K562 (cell line): ENCODE measurements at regions not wholly inside any gene's neighbourhood (a gene's known extent, or its start where the extent isn't known, plus 50 kb on each side); places are given as distances from the start of the nearest gene placed in this dataset.

Experiments used
- CBFA2T2 ChIP-seq: fragments of 450-650 bp; conservative IDR thresholded peaks from 2 replicates; pipeline ENCODE4 v1.6.1; 2017; ENCODE audit warnings: mild to moderate bottlenecking
- CCAR2 ChIP-seq: fragments of 200-400 bp; formaldehyde crosslinking; IDR thresholded peaks from 2 replicates; pipeline ENCODE4 v1.6.1; 2017; ENCODE audit warnings: mild to moderate bottlenecking, low read depth, low read length
- CREB5 ChIP-seq: fragments of 250-450 bp; sonication (Bioruptor Pico); IDR thresholded peaks from 2 replicates; pipeline ENCODE4 v1.5.0; 2020; ENCODE audit warnings: mild to moderate bottlenecking
- FOXK1 ChIP-seq: sonication (generic); formaldehyde crosslinking; IDR thresholded peaks from 2 replicates; pipeline ENCODE4 v1.8.0; 2022; ENCODE audit warnings: missing genetic modification reagents, mild to moderate bottlenecking, borderline replicate concordance
- KHSRP ChIP-seq: fragments of 450-650 bp; IDR thresholded peaks from 2 replicates; pipeline ENCODE4 v1.6.1; 2017
- NFIX ChIP-seq: fragments of 250-450 bp; sonication (Bioruptor Pico); IDR thresholded peaks from 2 replicates; pipeline ENCODE4 v1.4.0; 2020; ENCODE audit warnings: low read depth, mild to moderate bottlenecking, moderate library complexity
- NFXL1 ChIP-seq: fragments of 450-650 bp; formaldehyde crosslinking; IDR thresholded peaks from 2 replicates; pipeline ENCODE4 v1.4.0; 2021; ENCODE audit warnings: mild to moderate bottlenecking
- NONO ChIP-seq, 2 experiments: fragments of 200-400 bp in 1 of 2; fragments of 450-650 bp in 1 of 2; formaldehyde crosslinking in 1 of 2; IDR thresholded peaks; 2 replicates each; pipeline ENCODE4 v1.6.1; 2017; ENCODE audit warnings: low read depth in 2 of 2, mild to moderate bottlenecking in 2 of 2, moderate library complexity in 2 of 2, low read length in 1 of 2
- PCBP2 ChIP-seq: fragments of 200-400 bp; formaldehyde crosslinking; IDR thresholded peaks from 2 replicates; pipeline ENCODE4 v1.6.1; 2018; ENCODE audit warnings: low read length, low read depth, mild to moderate bottlenecking, moderate library complexity; ENCODE audit not compliant: poor library complexity, severe bottlenecking
- POLR2AphosphoS5 ChIP-seq: IDR thresholded peaks from 2 replicates; pipeline ENCODE4 v1.6.1; 2011; ENCODE audit warnings: mild to moderate bottlenecking, low read depth, low read length, moderate library complexity; ENCODE audit not compliant: control insufficient read depth, insufficient read depth
- PPARD ChIP-seq: fragments of 250-450 bp; sonication (Bioruptor Pico); IDR thresholded peaks from 2 replicates; pipeline ENCODE4 v1.8.0; 2022; ENCODE audit warnings: inconsistent platforms, mild to moderate bottlenecking, moderate library complexity
- RFX1 ChIP-seq: fragments of 450-650 bp; IDR thresholded peaks from 2 replicates; pipeline ENCODE4 v1.6.1; 2016; ENCODE audit warnings: mild to moderate bottlenecking, moderate library complexity
- RNF2 ChIP-seq: sonication (generic); IDR thresholded peaks from 2 replicates; pipeline ENCODE4 v1.6.1; 2016
- STAT5A ChIP-seq: IDR thresholded peaks from 2 replicates; pipeline ENCODE4 v1.6.1; 2012; ENCODE audit warnings: low read length, inconsistent platforms, borderline replicate concordance
- TCF7L2 ChIP-seq: fragments of 150-350 bp; IDR thresholded peaks from 2 replicates; pipeline ENCODE4 v1.6.1; 2016; ENCODE audit warnings: low read depth, mild to moderate bottlenecking, low read length, moderate library complexity
- YY1 ChIP-seq, 3 experiments: IDR thresholded peaks; 2 replicates each; pipeline ENCODE4 v1.6.1; 2011; ENCODE audit warnings: low read length in 2 of 3, mild to moderate bottlenecking in 2 of 3, moderate library complexity in 2 of 3, borderline replicate concordance in 1 of 3, control low read depth in 1 of 3, low read depth in 1 of 3; ENCODE audit not compliant: insufficient read depth in 3 of 3, insufficient replicate concordance in 2 of 3, control insufficient read depth in 1 of 3, insufficient read length in 1 of 3; ENCODE audit errors: extremely low read depth in 1 of 3
- ZMIZ1 ChIP-seq, 2 experiments: fragments of 150-350 bp in 1 of 2; IDR thresholded peaks; 2 replicates each; pipeline ENCODE4 v1.6.1; 2012 to 2016; ENCODE audit warnings: low read depth in 2 of 2, low read length in 2 of 2, mild to moderate bottlenecking in 1 of 2, moderate library complexity in 1 of 2
- ZNF184 ChIP-seq: sonication (generic); formaldehyde crosslinking; IDR thresholded peaks from 2 replicates; pipeline ENCODE4 v1.5.0; 2020; ENCODE audit warnings: missing genetic modification reagents
- ZNF511 ChIP-seq: sonication (generic); formaldehyde crosslinking; IDR thresholded peaks from 2 replicates; pipeline ENCODE4 v1.8.0; 2022; ENCODE audit warnings: mild to moderate bottlenecking, missing genetic modification reagents
- ZNF77 ChIP-seq: fragments of 250-450 bp; sonication (Bioruptor Pico); IDR thresholded peaks from 2 replicates; pipeline ENCODE4 v1.5.0; 2020
- ZNF830 ChIP-seq: fragments of 250-450 bp; sonication (Bioruptor Pico); IDR thresholded peaks from 2 replicates; pipeline ENCODE4 v1.5.0; 2021; ENCODE audit warnings: mild to moderate bottlenecking
- TF ChIP-seq, protein P1 (sequence below): fragments of 250-450 bp; sonication (Bioruptor Pico); IDR thresholded peaks from 2 replicates; pipeline ENCODE4 v1.4.0; 2020; ENCODE audit warnings: mild to moderate bottlenecking, moderate library complexity, borderline replicate concordance

- TF ChIP-seq ZNF830 (no peak), NFXL1 (no peak), CBFA2T2 (peak; percentile 60), CREB5 (CRISPR knock-in tag) (no peak), ZMIZ1 (IDR thresholded peaks at IDR 0.05; ENCODE audit: low read depth in 2 of 2, low read length in 2 of 2) (no peak), ZNF77 (CRISPR knock-in tag) (no peak), NONO (IDR thresholded peaks at IDR 0.05; ENCODE audit: low read depth in 2 of 2, low read length in 1 of 2) (no peak), PPARD (CRISPR knock-in tag) (no peak), KHSRP (no peak), RNF2 (no peak), NFIX (CRISPR knock-in tag) (no peak), PCBP2 (no peak), ZNF511 (CRISPR knock-in tag) (no peak), CCAR2 (no peak), YY1 (IDR thresholded peaks at IDR 0.05; ENCODE audit: borderline replicate concordance in 1 of 3, control insufficient read depth in 1 of 3, extremely low read depth in 1 of 3, insufficient read depth in 3 of 3, insufficient read length in 1 of 3, insufficient replicate concordance in 2 of 3, low read depth in 1 of 3, low read length in 2 of 3) (no peak), TCF7L2 (no peak), POLR2AphosphoS5 (peak; percentile 23; the same call in 1 of the 2 replicates), ZNF184 (CRISPR knock-in tag) (no peak), STAT5A (no peak), FOXK1 (CRISPR knock-in tag) (no peak), RFX1 (no peak)
- TF ChIP-seq, protein P1, sequence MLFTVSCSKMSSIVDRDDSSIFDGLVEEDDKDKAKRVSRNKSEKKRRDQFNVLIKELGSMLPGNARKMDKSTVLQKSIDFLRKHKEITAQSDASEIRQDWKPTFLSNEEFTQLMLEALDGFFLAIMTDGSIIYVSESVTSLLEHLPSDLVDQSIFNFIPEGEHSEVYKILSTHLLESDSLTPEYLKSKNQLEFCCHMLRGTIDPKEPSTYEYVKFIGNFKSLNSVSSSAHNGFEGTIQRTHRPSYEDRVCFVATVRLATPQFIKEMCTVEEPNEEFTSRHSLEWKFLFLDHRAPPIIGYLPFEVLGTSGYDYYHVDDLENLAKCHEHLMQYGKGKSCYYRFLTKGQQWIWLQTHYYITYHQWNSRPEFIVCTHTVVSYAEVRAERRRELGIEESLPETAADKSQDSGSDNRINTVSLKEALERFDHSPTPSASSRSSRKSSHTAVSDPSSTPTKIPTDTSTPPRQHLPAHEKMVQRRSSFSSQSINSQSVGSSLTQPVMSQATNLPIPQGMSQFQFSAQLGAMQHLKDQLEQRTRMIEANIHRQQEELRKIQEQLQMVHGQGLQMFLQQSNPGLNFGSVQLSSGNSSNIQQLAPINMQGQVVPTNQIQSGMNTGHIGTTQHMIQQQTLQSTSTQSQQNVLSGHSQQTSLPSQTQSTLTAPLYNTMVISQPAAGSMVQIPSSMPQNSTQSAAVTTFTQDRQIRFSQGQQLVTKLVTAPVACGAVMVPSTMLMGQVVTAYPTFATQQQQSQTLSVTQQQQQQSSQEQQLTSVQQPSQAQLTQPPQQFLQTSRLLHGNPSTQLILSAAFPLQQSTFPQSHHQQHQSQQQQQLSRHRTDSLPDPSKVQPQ, result no peak
These were observed 111.7 kb upstream of the TMEM161B start (continued) for GRCh38 chr5:88380332-88380731.
